ENCODE measurements at regions not wholly inside any gene's neighbourhood (a gene's known extent, or its start where the extent isn't known, plus 50 kb on each side); places are given as distances from the start of the nearest gene placed in this dataset.

DNA sequence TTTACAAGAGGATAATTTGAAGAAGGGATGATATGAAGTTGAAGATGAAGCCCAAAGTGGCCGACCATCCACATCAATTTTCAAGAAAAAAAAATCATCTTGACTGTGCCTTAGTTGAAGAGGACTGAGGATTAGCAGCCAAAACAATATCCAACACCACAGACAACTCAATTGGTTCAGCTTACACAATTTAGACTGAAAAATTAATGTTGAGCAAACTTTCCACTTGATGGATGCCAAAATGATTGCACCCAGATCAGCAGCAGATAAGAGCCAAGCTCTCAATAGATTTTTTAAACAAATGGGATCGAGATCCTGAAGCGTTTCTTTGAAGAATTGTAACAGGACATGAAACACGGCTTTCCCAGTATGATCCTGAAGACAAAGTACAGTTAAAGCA, 163.2 kb downstream of the GADD45G start:
- no peaks in the 10 kb centered on the region for H3K36me3 ChIP-seq (ENCODE audit: insufficient read depth, low read length)
- H2AFZ ChIP-seq (ENCODE audit: low read length): no peak overlapping the region
- no peaks in the 10 kb centered on the region for H3K4me1 ChIP-seq (ENCODE audit: insufficient read depth, low read length, poor library complexity, severe bottlenecking)
- H4K20me1 ChIP-seq (ENCODE audit: insufficient read depth, low read length): no peaks in the 10 kb centered on the region
- H3K79me2 ChIP-seq (ENCODE audit: insufficient read depth, low read depth, low read length): no peaks in the 10 kb centered on the region
- intact Hi-C loops (cut with micrococcal nuclease; ENCODE audit: unreplicated experiment): no loop called here
- ChIA-PET POLR2A (no interaction called here), CTCF (ENCODE audit: unreplicated experiment) (no interaction called here)
- H3K27ac ChIP-seq (ENCODE audit: low read depth, low read length, poor library complexity, severe bottlenecking): no peak overlapping the region
- BruUV-seq (replicated peaks): no TSS peak
- TF ChIP-seq EZH2phosphoT487 (IDR thresholded peaks at IDR 0.05; ENCODE audit: borderline replicate concordance, low read depth, low read length): no peak
- TF ChIP-seq, protein P1, sequence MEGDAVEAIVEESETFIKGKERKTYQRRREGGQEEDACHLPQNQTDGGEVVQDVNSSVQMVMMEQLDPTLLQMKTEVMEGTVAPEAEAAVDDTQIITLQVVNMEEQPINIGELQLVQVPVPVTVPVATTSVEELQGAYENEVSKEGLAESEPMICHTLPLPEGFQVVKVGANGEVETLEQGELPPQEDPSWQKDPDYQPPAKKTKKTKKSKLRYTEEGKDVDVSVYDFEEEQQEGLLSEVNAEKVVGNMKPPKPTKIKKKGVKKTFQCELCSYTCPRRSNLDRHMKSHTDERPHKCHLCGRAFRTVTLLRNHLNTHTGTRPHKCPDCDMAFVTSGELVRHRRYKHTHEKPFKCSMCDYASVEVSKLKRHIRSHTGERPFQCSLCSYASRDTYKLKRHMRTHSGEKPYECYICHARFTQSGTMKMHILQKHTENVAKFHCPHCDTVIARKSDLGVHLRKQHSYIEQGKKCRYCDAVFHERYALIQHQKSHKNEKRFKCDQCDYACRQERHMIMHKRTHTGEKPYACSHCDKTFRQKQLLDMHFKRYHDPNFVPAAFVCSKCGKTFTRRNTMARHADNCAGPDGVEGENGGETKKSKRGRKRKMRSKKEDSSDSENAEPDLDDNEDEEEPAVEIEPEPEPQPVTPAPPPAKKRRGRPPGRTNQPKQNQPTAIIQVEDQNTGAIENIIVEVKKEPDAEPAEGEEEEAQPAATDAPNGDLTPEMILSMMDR (conservative IDR thresholded peaks at IDR 0.05; ENCODE audit: low read length): no peak
- H3K4me2 ChIP-seq (ENCODE audit: low read length): no peak overlapping the region
- no peaks in the 10 kb centered on the region for H3K9me3 ChIP-seq (ENCODE audit: low read length)
- DNase-seq (ENCODE audit: low spot score): no peak
- H3K9me2 ChIP-seq (ENCODE audit: insufficient read depth, low read length): no peaks in the 10 kb centered on the region
- no peak overlapping the region for H3K4me3 ChIP-seq (ENCODE audit: low read depth, low read length, poor library complexity, severe bottlenecking)

GRCh38 chr9:89768650-89769071, 163.8 kb downstream of the GADD45G start:
- no peak overlapping the region for H3K4me3 ChIP-seq (ENCODE audit: low read depth, low read length, poor library complexity, severe bottlenecking)
- POLR2A ChIA-PET: no interaction called here
- TF ChIP-seq, protein P1 (conservative IDR thresholded peaks at IDR 0.05; ENCODE audit: low read length): no peak
- TF ChIP-seq EZH2phosphoT487 (IDR thresholded peaks at IDR 0.05; ENCODE audit: borderline replicate concordance, low read depth, low read length): no peak
- no peaks in the 10 kb centered on the region for H4K20me1 ChIP-seq (ENCODE audit: insufficient read depth, low read length)
- intact Hi-C loops (cut with micrococcal nuclease; ENCODE audit: unreplicated experiment): no loop called here
- no peaks in the 10 kb centered on the region for H3K79me2 ChIP-seq (ENCODE audit: insufficient read depth, low read depth, low read length)
- no TSS peak for BruUV-seq (replicated peaks)
- no peaks in the 10 kb centered on the region for H3K4me1 ChIP-seq (ENCODE audit: insufficient read depth, low read length, poor library complexity, severe bottlenecking)
- no peak overlapping the region for H3K4me2 ChIP-seq (ENCODE audit: low read length)
- H3K36me3 ChIP-seq (ENCODE audit: insufficient read depth, low read length): no peaks in the 10 kb centered on the region
- no peak for DNase-seq (ENCODE audit: low spot score)
- no peak overlapping the region for H2AFZ ChIP-seq (ENCODE audit: low read length)
- H3K9me2 ChIP-seq (ENCODE audit: insufficient read depth, low read length): no peaks in the 10 kb centered on the region
- H3K27ac ChIP-seq (ENCODE audit: low read depth, low read length, poor library complexity, severe bottlenecking): no peak overlapping the region
- no peaks in the 10 kb centered on the region for H3K9me3 ChIP-seq (ENCODE audit: low read length)
- CTCF ChIA-PET (ENCODE audit: unreplicated experiment): no interaction called here

DNA sequence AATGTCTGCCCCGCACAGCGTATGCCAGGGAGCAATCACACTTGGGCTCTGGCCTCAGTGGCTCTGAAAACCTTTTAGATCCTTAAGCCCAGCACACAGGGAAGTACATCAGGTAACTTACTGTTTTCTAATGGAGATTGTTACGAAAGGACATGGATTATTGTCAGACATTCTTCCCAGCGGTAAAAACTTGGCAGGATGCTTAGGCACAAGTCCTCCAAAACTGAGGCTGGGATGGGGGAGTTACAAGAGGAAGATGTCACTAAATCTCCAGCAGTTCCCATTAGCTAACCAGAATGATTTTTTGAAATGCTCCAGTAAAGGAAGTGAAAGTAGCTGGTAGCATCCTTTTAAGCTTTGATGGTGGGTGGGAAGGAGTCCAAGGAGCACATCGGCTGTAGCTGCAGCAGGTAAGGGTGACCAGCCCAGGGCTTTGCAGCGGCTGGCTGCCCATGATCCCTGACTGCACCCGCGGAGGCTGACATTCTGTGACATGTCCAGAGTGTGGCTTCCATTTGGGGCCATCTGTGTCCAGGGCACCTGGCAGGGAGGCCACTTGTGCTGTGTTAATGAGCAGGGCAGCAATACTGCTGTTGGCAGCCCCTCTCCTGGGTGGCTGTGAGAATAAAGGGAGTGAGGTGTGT, 165.8 kb downstream of the GADD45G start:
- DNase-seq (ENCODE audit: low spot score): no peak
- no peaks in the 10 kb centered on the region for H3K9me2 ChIP-seq (ENCODE audit: insufficient read depth, low read length)
- no peak overlapping the region for H2AFZ ChIP-seq (ENCODE audit: low read length)
- H3K4me1 ChIP-seq (ENCODE audit: insufficient read depth, low read length, poor library complexity, severe bottlenecking): no peaks in the 10 kb centered on the region
- no peaks in the 10 kb centered on the region for H4K20me1 ChIP-seq (ENCODE audit: insufficient read depth, low read length)
- no peaks in the 10 kb centered on the region for H3K36me3 ChIP-seq (ENCODE audit: insufficient read depth, low read length)
- intact Hi-C loops (cut with micrococcal nuclease; ENCODE audit: unreplicated experiment): no loop called here
- no TSS peak for BruUV-seq (replicated peaks)
- CTCF ChIA-PET (ENCODE audit: unreplicated experiment): no interaction called here
- H3K9me3 ChIP-seq (ENCODE audit: low read length): no peaks in the 10 kb centered on the region
- no peak overlapping the region for H3K4me3 ChIP-seq (ENCODE audit: low read depth, low read length, poor library complexity, severe bottlenecking)
- no peaks in the 10 kb centered on the region for H3K79me2 ChIP-seq (ENCODE audit: insufficient read depth, low read depth, low read length)
- H3K27ac ChIP-seq (ENCODE audit: low read depth, low read length, poor library complexity, severe bottlenecking): no peak overlapping the region
- H3K4me2 ChIP-seq (ENCODE audit: low read length): no peak overlapping the region
- TF ChIP-seq, protein P1 (conservative IDR thresholded peaks at IDR 0.05; ENCODE audit: low read length): no peak
- no peak for TF ChIP-seq EZH2phosphoT487 (IDR thresholded peaks at IDR 0.05; ENCODE audit: borderline replicate concordance, low read depth, low read length)
- POLR2A ChIA-PET: no interaction called here

Measured in OCI-LY7 (cell line).